ENCODE measurements at regions not wholly inside any gene's neighbourhood (a gene's known extent, or its start where the extent isn't known, plus 50 kb on each side); places are given as distances from the start of the nearest gene placed in this dataset.

DNA sequence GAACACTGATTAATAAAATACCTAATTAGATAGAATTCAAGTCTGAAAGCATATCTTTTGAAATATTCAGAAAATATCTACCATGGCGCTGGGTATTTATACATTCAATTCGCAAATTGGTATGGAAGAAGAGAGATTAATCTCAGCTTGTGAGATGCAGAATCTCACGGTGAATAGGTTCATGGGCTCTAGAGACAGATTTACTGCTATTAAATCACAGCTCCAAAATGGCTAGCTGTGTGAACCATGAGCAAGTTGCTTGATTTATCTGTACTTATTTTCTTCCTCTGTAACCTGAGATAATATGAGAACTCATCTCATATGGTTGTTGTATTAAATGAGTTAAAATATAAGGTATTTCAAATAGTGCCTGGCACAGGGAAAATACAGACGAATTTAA is 556.7 kb downstream of the FBXO15 start:
- DNase-seq (ENCODE audit: low spot score in 2 of 2) (no peak), ATAC-seq (ENCODE audit: low read depth) (no peak)
- H3K27me3 Mint-ChIP-seq = no peaks in the 10 kb centered on the region
- H3K9me3 Mint-ChIP-seq = no peaks in the 10 kb centered on the region
- no peaks in the 10 kb centered on the region for H3K36me3 Mint-ChIP-seq
- H3K4me3 Mint-ChIP-seq = no peak overlapping the region
- H3K4me1 Mint-ChIP-seq = no peaks in the 10 kb centered on the region
- no peak overlapping the region for H3K27ac Mint-ChIP-seq

DNA sequence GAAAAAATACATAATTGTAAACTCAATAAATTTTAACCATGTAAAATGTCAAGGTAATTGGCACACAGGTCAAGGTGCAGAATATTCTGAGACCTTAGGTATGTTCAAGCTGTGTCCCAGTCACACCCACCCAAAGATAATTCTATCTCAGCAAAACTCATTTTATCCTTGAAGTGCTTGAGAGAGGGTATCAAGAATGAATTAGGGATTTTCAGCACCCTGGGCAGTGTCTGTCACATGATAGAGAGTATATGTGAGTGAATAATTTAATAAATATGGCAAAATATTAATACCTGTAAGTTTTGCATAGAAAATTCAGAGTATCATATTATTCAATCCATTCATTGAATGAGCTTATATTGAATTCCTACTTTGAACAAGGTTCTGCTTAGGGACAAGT is 567.9 kb downstream of the FBXO15 start:
- H3K4me3 Mint-ChIP-seq = no peak overlapping the region
- no peaks in the 10 kb centered on the region for H3K36me3 Mint-ChIP-seq
- no peak overlapping the region for H3K27ac Mint-ChIP-seq
- ATAC-seq (ENCODE audit: low read depth) (no peak), DNase-seq (ENCODE audit: low spot score in 2 of 2) (no peak)
- H3K9me3 Mint-ChIP-seq = peaks cover 7% of the 10 kb centered on the region
- H3K27me3 Mint-ChIP-seq = no peaks in the 10 kb centered on the region
- no peaks in the 10 kb centered on the region for H3K4me1 Mint-ChIP-seq

DNA sequence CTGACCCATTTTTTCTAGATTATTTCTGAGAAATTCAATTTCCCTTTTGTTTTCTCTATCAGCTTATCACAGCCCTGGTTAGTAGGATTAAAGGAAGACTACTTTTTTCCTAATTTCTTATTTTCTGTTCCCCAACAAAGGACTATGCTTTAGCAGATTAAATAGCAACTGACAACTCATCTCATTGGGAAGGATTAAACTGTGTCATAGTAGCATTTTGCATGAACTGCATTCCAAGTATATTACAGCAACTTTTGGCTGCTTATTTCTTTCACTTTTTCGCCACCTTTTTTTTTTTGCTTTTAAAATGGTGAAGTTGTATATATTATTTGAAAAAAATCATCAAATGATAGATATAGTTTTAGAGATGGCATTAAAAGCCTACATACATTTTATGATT is 570.3 kb downstream of the FBXO15 start:
- H3K9me3 Mint-ChIP-seq = peaks cover 7% of the 10 kb centered on the region
- H3K27ac Mint-ChIP-seq = no peak overlapping the region
- H3K4me1 Mint-ChIP-seq = no peaks in the 10 kb centered on the region
- ATAC-seq (ENCODE audit: low read depth) (no peak), DNase-seq (ENCODE audit: low spot score in 2 of 2) (no peak)
- H3K36me3 Mint-ChIP-seq = no peaks in the 10 kb centered on the region
- no peak overlapping the region for H3K4me3 Mint-ChIP-seq
- no peaks in the 10 kb centered on the region for H3K27me3 Mint-ChIP-seq

DNA sequence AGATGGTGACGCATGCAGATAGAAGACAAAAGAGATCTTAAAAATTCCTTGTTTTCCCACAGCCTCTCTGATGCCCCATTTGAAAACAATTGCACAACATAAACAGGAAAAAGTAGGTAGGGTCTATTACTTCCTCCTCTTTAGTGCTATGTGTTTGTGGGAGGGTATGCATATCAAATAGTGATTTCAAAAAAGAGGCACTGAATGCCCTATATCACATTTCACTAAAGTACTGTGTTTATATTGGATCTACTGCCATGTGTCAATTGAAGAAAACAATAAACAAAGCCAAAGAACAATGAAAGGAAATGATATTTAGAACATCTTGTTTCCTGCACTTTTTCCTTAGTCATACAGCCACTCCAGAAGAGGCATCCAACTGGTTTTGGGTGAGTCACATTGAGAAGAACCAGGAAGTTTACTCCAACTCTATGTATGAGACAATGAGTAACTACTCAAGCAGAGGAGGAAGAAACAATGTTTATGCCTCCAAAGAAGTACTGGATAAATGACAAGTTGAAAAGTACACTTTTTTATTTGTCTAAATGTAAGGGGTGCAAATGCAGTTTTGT is 583.6 kb downstream of the FBXO15 start:
- no peaks in the 10 kb centered on the region for H3K36me3 Mint-ChIP-seq
- H3K27me3 Mint-ChIP-seq = no peaks in the 10 kb centered on the region
- DNase-seq (ENCODE audit: low spot score in 2 of 2) (no peak), ATAC-seq (ENCODE audit: low read depth) (no peak)
- H3K9me3 Mint-ChIP-seq = no peaks in the 10 kb centered on the region
- H3K4me1 Mint-ChIP-seq = no peaks in the 10 kb centered on the region
- H3K27ac Mint-ChIP-seq = no peak overlapping the region
- H3K4me3 Mint-ChIP-seq = no peak overlapping the region

DNA sequence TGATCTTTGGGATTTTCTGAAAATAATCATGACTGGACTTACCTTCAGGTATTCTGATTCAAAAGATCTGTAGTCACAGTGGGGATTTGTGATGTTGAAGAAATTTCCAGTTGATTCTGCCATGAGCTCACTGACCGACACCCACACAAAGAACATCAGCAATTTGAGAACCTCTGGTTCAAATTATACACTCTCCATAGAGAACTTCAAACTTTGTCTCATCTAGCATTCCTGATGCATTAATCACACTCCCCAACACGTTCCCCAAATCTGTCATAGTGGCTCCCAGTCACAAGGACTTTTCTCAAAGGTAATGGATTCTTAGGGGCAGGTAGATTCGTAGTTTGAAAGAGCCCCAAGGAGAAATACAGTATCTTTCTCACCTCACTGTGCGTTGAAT is 584.3 kb downstream of the FBXO15 start:
- Mint-ChIP-seq H3K27ac (no peak overlapping the region), H3K36me3 (no peaks in the 10 kb centered on the region), H3K4me3 (no peak overlapping the region), H3K27me3 (no peaks in the 10 kb centered on the region), H3K4me1 (no peaks in the 10 kb centered on the region), H3K9me3 (no peaks in the 10 kb centered on the region)
- no peak for DNase-seq (ENCODE audit: low spot score in 2 of 2)
- no peak for ATAC-seq (ENCODE audit: low read depth)

DNA sequence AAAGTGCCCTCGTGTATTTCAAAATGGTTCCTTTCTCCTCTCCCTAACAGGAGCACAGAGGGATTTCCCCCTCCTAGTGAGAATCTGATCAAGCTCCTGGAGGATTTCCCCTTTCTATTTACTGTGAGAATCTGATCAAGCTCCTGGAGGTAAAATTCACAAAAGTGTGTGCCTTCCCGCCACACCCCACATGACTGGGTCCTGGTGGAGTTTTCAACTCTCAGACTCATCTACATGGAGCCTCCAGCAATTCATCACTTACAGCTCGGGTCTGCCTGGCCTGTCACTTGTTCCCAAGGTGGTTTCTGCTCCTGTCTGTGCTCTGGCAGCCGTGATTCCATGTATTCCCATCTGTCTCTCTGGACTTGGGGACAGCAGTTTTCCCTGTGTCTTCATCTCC is 590.7 kb downstream of the FBXO15 start:
- H3K4me3 Mint-ChIP-seq = no peak overlapping the region
- no peaks in the 10 kb centered on the region for H3K4me1 Mint-ChIP-seq
- H3K27me3 Mint-ChIP-seq = no peaks in the 10 kb centered on the region
- no peak for ATAC-seq (ENCODE audit: low read depth)
- H3K27ac Mint-ChIP-seq = no peak overlapping the region
- peaks cover 4% of the 10 kb centered on the region for H3K9me3 Mint-ChIP-seq
- H3K36me3 Mint-ChIP-seq = no peaks in the 10 kb centered on the region
- no peak for DNase-seq (ENCODE audit: low spot score in 2 of 2)

DNA sequence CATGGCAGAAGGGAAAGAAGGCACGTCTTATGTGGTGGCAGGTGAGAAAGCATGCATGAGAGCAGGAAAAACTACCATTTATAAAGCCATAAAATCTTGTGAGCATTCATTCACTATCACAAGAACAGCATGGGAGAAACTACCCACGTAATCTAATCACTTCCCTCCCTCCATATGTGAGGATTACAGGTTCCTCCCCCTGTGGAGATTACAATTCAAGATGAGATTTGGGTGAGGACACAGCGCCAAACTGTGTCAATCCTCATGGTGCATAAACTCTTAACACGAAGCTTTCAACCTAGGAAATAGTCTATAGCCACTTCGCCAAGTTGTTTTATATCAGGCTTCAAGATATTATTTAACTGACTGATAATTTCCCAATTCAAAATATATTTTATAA is 595.5 kb downstream of the FBXO15 start:
- Mint-ChIP-seq H3K9me3 (peaks cover 3% of the 10 kb centered on the region), H3K27me3 (no peaks in the 10 kb centered on the region), H3K4me3 (no peak overlapping the region), H3K4me1 (no peaks in the 10 kb centered on the region), H3K27ac (no peak overlapping the region), H3K36me3 (no peaks in the 10 kb centered on the region)
- ATAC-seq (ENCODE audit: low read depth) (no peak), DNase-seq (ENCODE audit: low spot score in 2 of 2) (no peak)

DNA sequence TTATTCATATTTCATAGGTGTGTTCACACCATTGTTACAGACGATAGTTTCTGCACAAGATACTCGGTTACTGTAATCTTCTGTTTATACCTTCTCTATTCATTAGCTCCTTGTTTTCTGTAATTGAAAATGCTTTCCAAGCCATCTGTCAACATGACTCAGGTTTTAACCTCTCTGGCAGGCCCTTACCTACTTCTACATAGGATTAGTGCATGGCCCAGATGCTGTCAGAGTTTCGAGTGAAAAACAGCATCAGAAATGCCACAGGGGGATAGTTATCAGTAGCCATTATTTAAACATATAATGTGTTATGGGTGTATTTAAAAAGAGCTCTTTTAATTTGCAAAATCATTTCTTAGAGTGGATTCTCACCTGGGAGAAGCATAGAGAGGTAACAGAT is 596.4 kb downstream of the FBXO15 start:
- DNase-seq (ENCODE audit: low spot score in 2 of 2) (no peak), ATAC-seq (ENCODE audit: low read depth) (no peak)
- Mint-ChIP-seq H3K4me3 (no peak overlapping the region), H3K4me1 (no peaks in the 10 kb centered on the region), H3K27ac (no peak overlapping the region), H3K27me3 (no peaks in the 10 kb centered on the region), H3K9me3 (peaks cover 3% of the 10 kb centered on the region), H3K36me3 (no peaks in the 10 kb centered on the region)

DNA sequence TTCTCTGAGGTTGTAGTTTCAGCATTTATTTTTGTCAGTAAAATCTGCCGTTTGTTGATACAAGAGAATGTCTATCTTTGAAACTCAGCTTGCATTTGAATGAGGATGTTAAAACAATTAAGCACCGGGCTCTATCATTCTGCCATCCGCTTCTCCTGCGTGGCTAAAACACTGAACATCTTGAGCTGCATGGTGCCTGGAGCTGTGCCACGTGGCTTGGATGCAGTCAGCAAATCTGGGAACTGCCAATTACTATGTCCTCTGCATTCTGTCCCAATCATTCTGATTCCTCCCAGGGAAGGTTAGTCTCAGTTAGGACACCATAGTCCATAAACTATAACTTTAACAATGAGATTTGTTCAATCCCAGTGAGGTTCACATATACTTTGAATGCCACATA is 598.4 kb downstream of the FBXO15 start:
- Mint-ChIP-seq H3K4me3 (no peak overlapping the region), H3K9me3 (no peaks in the 10 kb centered on the region)
- no peak for DNase-seq (ENCODE audit: low spot score in 2 of 2)

DNA sequence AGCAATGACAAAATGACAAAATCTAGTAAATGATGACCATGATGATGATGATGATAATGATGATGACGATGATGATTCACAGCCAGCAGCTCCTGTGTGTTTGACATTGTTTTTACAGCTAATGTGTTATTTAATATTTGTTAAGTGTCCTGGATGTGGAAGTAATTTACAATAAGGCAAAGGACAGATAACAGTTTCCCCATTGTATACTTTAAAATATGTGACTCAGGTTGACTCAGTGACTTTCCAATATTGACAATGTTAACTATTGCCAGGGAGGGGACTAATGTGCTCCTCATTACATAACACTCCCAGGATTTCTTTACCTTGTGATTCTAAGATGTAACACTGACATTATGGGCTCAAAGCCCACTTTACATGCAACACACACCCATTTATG is 602.2 kb downstream of the FBXO15 start:
- H3K27me3 Mint-ChIP-seq = no peaks in the 10 kb centered on the region
- ATAC-seq (ENCODE audit: low read depth) (no peak), DNase-seq (ENCODE audit: low spot score in 2 of 2) (no peak)
- H3K27ac Mint-ChIP-seq = no peak overlapping the region
- no peaks in the 10 kb centered on the region for H3K4me1 Mint-ChIP-seq
- no peaks in the 10 kb centered on the region for H3K9me3 Mint-ChIP-seq
- H3K36me3 Mint-ChIP-seq = no peaks in the 10 kb centered on the region
- no peak overlapping the region for H3K4me3 Mint-ChIP-seq

More for the DNA sequence above, 598.4 kb downstream of the FBXO15 start:
- no peak for ATAC-seq (ENCODE audit: low read depth)
- H3K27ac Mint-ChIP-seq = no peak overlapping the region
- H3K4me1 Mint-ChIP-seq = no peaks in the 10 kb centered on the region
- H3K36me3 Mint-ChIP-seq = no peaks in the 10 kb centered on the region
- H3K27me3 Mint-ChIP-seq = no peaks in the 10 kb centered on the region

DNA sequence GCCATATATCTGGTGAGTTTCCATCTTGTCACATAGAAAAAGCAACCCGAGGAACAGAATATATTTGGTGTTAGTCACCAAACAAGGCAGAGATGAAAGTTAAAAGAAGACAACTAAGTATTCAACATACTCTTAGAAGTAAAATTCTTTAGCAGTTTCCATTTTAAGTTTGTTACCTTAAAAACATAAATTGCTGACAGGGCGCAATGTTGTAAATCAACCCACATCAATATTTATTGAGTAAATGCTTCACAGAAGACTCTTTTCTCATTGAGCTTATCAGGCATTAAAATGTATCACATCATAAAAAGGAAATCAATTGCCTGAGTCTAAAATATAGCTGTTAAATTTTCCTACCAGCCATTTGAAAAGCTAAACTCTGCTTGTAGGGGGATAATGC is 603.0 kb downstream of the FBXO15 start:
- Mint-ChIP-seq H3K4me3 (no peak overlapping the region), H3K36me3 (no peaks in the 10 kb centered on the region), H3K27ac (no peak overlapping the region), H3K9me3 (no peaks in the 10 kb centered on the region), H3K27me3 (no peaks in the 10 kb centered on the region), H3K4me1 (no peaks in the 10 kb centered on the region)
- DNase-seq (ENCODE audit: low spot score in 2 of 2) (no peak), ATAC-seq (ENCODE audit: low read depth) (no peak)

DNA sequence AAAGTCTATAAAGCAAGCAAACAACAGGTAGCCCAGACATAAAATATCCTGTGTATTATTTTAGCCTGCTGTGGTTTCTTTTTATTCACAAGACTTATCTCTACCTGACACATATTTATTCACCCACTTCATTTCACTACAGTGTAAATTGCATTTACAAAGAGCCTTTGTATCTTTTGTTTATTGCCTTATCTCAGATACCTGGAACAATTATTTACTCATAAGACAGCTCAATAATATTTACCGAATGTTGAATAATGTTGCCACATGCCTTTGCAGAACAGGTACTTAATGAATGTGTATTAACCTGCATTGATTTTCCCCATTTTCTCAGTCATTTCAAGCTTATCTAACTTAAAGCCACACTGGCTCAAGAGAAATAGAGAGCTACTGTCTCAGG is 603.6 kb downstream of the FBXO15 start:
- DNase-seq (ENCODE audit: low spot score in 2 of 2) = no peak
- no peak for ATAC-seq (ENCODE audit: low read depth)
- Mint-ChIP-seq H3K4me3 (no peak overlapping the region), H3K27ac (no peak overlapping the region), H3K27me3 (no peaks in the 10 kb centered on the region), H3K4me1 (no peaks in the 10 kb centered on the region), H3K36me3 (no peaks in the 10 kb centered on the region), H3K9me3 (no peaks in the 10 kb centered on the region)

DNA sequence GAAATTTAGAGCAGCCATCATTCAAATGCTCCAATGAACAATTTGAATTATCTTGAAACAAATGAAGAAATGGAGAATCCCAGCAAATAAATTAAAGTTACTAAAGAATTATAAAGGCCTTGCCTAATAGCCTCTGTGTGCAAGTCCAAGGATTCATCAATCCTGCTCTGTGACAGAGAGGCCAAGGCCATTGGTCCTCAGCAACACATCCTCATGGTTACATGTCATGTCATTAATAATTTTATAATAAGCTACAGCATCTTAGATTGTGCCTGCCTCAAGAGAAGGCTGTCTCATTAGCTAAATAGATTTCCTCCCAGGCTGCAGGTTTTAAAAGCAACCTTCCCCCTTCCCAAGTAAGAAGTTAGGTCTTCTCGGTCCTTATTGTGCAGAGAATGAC is 611.6 kb downstream of the FBXO15 start:
- ATAC-seq (ENCODE audit: low read depth) (no peak), DNase-seq (ENCODE audit: low spot score in 2 of 2) (no peak)
- no peaks in the 10 kb centered on the region for H3K9me3 Mint-ChIP-seq
- no peaks in the 10 kb centered on the region for H3K36me3 Mint-ChIP-seq
- no peaks in the 10 kb centered on the region for H3K4me1 Mint-ChIP-seq
- H3K4me3 Mint-ChIP-seq = no peak overlapping the region
- H3K27me3 Mint-ChIP-seq = no peaks in the 10 kb centered on the region
- H3K27ac Mint-ChIP-seq = no peak overlapping the region

DNA sequence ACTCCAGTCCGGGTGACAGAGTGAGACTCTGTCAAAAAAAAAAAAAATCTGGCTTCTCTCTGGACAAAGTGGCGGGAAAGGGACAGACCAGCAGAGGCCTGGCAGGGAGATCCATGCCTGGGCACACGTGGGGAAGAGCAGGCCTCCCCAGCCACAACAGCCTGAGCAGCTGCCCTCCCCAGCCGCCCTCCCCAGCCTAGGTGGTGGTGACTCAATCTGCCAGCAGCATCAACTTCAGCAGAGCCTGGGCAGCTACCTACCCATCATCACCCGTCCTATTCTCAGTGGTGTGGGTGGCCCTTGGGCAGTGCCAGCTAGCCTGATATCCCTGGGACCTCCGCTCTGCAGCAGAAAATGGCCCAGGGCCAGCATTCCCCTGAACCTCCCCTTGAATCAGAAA is 612.4 kb downstream of the FBXO15 start:
- ATAC-seq (ENCODE audit: low read depth) (no peak), DNase-seq (ENCODE audit: low spot score in 2 of 2) (no peak)
- no peaks in the 10 kb centered on the region for H3K36me3 Mint-ChIP-seq
- no peaks in the 10 kb centered on the region for H3K4me1 Mint-ChIP-seq
- H3K27ac Mint-ChIP-seq = no peak overlapping the region
- peaks cover 2% of the 10 kb centered on the region for H3K9me3 Mint-ChIP-seq
- no peaks in the 10 kb centered on the region for H3K27me3 Mint-ChIP-seq
- no peak overlapping the region for H3K4me3 Mint-ChIP-seq

DNA sequence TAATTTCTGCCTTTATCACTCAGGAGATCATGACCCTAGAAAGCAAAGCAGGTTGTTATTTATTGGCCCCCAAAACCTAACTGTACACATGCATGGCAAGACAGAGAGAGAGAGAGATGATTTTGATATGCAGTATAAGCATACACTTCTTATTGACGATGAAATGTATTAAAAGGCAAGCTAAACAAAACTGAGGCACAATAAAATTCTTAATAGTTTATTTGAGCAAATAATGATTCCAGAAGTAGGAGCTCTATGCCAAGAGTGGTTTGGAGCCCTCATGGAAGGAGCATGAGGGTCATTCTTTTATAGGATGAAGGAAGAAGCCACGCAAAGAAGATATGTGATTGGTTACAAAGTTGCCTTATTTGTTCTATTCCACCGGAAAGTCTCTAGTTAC is 616.0 kb downstream of the FBXO15 start:
- DNase-seq (ENCODE audit: low spot score in 2 of 2) (no peak), ATAC-seq (ENCODE audit: low read depth) (no peak)
- Mint-ChIP-seq H3K4me1 (peaks cover 2% of the 10 kb centered on the region), H3K27ac (no peak overlapping the region), H3K27me3 (no peaks in the 10 kb centered on the region), H3K4me3 (no peak overlapping the region), H3K9me3 (peaks cover 7% of the 10 kb centered on the region), H3K36me3 (no peaks in the 10 kb centered on the region)
